GM21717 (cell line): ENCODE measurements at regions not wholly inside any gene's neighbourhood (a gene's known extent, or its start where the extent isn't known, plus 50 kb on each side); places are given as distances from the start of the nearest gene placed in this dataset.
A peak's percentile ranks its signal among the peaks of the same experiment; 100 is the strongest.

ENCODE experiments used
- ATAC-seq: cut with Tn5 transposase; IDR thresholded peaks from one replicate; pipeline ENCODE4 v1.9.1; 2021; ENCODE audit warnings: mild to moderate bottlenecking, moderate library complexity; ENCODE audit not compliant: unreplicated experiment

DNA sequence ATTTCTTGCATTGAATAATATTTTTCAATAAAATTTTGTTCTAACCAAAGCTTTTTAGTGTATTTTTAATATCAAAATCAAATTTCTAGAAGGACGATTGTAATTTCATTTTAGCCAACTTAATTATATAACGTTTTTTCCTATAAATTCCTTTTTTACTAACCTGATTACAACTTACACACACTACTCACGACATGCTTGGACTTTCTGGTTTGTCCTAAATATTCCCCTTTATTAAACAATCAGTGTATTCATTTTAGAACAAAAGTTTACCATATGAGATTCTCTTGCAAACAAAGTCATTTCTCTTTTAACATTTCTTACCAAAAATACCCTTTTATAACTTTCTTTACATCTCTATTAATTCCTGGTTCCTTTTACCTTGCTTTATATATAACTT is 173.7 kb downstream of the PWWP3B start:
- ATAC-seq, result no peak

- no peak for ATAC-seq
Observed at GRCh38 chrX:106356580-106356979, 188.5 kb downstream of the PWWP3B start.

GRCh38 chrX:106363214-106363613 is 195.1 kb downstream of the PWWP3B start:
- no peak for ATAC-seq

- peak; percentile 89 for ATAC-seq
Observed at GRCh38 chrX:106378616-106379015, 210.5 kb downstream of the PWWP3B start.

DNA sequence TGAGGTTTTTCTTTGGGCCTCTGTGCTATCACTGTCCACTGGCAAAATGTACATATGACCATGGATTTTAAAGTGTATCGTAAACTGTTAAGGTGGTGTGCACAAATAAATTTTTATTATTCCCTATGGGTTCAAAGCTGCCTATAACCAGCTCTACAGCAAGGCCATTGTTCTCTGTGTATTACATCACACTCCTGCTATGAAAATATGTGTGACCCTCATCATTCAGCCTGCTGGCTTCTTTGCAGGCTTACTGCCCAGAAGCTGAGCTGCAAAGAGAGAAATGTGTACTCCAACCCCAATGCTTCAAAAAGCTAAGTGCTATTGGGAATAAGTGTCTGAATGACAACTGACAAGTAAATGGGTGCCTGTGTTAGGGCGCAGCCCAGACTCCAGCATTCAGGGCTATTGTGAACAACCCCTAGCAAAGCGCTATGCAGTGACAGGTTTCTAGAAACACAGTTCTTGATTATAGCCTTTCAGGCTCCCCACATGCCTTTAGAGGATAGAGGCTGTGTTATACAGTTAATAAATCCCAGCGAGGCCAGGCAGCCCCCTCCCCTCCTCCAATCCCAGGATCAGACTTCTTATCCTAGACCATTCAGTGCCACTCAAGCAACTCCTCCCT is 220.4 kb upstream of the RADX start:
- ATAC-seq, result no peak

DNA sequence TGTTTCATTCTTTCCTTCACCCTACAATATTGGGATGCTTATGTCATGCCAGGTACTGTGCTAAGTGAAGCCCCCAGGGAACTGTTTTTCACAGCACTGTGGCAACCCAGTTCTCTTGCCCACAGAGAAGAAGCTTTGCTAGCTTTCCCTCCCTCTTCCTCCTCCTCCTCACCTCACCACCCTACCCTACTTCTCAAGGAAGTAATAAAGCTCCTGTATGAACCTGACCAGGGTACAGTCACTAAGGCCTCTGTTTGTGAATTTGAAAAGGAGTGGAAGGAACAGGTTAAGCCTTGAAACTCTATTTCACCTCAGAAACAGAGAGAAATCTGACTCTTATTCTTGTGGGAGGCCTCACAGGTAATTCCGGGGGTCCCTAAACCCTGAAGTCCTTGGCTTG is 219.4 kb upstream of the RADX start:
- ATAC-seq, result no peak

GRCh38 chrX:106397788-106398538 is 213.8 kb upstream of the RADX start:
- no peak for ATAC-seq

- no peak for ATAC-seq
Observed at GRCh38 chrX:106401965-106402559, 209.7 kb upstream of the RADX start.

DNA sequence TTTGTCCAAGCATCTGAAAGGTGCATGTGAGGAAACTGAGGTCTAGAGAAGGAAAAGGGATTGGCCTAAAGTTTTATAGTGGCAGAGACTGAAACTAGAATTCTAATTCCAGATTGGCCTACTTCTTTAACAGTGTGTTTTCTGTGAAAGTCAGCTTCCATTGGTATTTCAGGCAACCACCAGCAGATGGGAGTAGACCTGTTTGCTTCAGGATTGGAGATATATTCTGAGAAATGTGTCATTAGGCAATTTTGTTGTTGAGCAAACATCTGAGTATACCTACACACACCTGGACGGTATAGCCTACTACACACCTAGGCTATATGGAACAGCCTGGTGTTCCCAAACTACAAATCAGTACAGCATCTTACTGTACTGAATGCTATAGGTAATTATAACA is 207.3 kb upstream of the RADX start:
- ATAC-seq, result no peak

- peak; percentile 93 for ATAC-seq
Observed at GRCh38 chrX:106415276-106415895, 196.4 kb upstream of the RADX start.

GRCh38 chrX:106436691-106437090 is 175.1 kb upstream of the RADX start:
- no peak for ATAC-seq

- ATAC-seq, result no peak
Observed at GRCh38 chrX:106437407-106437806, 174.4 kb upstream of the RADX start.

- ATAC-seq, result no peak
Observed at GRCh38 chrX:106450405-106450804, 161.4 kb upstream of the RADX start.

GRCh38 chrX:106451933-106452332 is 159.8 kb upstream of the RADX start:
- no peak for ATAC-seq

DNA sequence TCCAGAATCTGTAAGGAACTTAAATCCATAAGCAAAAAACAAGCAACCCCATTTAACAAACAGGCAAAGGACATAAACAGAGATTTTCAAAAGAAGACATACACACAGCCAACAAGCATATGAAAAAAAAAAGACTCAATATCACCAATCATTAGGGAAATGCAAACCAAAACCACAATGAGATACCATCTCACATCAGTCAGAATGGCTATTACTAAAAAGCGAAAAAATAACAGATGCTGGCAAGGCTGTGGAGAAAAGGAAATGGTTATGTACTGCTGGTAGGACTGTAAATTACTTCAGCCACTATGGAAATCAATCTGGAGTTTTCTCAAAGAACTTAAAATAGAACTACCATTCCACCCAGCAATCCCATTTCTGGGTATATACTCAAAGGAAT is 156.8 kb upstream of the RADX start:
- no peak for ATAC-seq

DNA sequence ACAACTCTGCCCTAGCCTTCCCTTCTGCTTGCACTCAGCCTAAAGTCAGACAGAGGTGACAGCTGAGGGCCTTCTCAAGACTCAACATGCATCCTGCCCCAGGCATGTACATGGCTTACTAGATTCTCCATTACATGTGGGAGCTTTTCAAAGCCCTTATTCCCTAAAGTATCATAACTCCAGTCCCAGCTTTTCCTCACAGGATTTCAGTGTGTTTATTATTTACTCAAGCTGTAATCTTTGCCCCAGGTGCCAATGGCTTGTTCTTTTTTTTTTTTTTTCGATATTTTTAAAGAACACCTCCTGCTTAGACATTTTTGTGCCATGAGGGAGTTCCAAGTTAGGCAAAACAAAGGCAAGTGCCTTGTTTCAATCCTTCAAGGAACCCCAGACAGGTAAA is 154.0 kb upstream of the RADX start:
- no peak for ATAC-seq

GRCh38 chrX:106467422-106467821 is 144.4 kb upstream of the RADX start:
- no peak for ATAC-seq

DNA sequence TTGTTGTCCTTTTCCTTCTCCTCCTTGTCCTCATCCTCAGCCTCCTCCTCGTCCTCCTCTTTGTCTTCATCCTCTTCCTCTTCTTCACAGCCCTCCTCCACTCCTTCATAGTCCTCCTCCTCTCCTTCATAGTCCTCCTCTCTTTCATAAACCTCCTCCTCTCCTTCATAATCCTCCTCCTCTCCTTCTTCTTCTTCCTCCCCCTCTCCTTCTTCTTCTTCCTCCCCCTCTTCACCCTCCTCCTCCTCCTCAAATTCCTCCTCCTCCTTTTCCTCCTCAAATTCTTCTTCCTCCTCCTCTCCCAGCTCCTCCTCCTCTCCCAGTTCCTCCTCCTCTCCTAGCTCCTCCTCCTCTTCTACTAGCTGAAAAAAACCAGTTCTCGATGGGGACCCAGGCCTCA is 143.8 kb upstream of the RADX start:
- no peak for ATAC-seq

DNA sequence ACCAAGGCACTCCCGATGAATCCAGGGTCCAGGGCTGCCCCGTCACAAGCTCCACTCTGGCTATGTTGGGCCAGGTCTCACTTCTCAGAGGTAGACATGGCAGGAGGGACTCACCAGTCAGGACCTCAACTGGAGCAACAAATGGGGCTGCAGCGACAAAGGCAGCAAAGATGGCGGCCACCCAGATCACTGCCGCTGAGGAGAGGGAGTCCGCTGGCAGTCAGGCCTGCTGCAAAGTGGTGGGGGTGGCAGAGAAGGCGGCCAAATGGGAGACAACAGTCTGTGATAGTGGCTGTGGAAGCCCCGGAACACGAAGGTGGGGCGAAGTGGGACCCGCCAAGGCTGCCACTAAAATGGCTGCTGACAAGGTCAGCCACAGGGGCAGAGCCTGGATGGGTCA is 143.3 kb upstream of the RADX start:
- ATAC-seq, result no peak

DNA sequence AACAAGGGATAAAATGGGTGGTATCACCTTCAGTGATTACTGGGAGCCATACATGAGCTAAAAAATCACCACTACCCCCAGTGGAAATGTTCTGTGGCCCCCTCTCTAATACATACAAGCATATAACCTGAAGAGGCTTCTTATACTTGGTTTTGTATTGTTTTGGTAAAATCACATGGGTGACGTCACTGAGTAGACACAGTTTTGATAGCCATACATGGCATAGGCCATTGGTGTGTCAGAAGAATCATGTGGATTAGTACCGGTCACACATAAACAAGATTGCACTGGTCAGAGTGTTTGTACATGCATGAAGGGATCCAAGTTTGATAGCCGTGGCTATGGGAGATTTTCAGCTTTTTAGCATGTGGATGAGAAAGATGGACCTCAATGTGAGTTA is 131.9 kb upstream of the RADX start:
- ATAC-seq, result no peak

DNA sequence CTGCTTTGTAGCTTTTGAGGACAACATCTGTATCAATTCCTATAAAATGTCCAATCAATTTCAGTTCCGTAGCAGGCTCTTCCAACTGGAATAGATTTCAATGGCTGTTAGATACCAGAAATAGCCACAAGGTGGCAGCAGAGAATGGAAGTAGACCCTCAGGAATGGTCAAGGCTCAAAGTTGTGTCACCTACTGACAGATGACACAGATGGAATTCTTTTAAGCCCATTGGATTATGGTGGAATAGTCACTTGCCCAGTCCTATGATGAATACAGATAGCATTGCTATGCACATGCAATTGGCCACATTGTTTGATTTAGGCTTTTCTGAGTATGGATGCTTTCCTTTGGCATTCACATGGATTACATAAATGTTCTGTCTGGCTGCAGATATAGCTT is 130.4 kb upstream of the RADX start:
- ATAC-seq, result no peak

DNA sequence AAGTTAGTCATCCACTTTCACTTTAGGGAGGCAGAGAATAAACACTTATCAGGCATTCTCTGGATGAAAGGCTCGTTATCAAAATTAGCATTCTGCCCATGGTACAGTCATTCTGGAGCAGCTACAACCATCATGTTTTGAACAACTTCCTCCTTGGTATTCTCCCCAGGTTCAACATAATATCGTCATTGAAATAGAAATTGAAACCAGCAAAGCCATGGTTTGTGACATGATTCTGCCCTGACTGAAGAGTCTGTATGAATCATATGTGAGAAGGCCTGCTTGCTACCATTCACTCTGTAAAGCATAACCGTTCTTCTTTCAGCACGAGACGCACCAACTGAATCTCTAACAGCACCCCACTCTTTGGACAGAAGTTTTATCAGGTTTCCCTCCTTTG is 127.5 kb upstream of the RADX start:
- peak; percentile 99 for ATAC-seq
